Neural cell (in vitro differentiated cells): ENCODE measurements at regions not wholly inside any gene's neighbourhood (a gene's known extent, or its start where the extent isn't known, plus 50 kb on each side); places are given as distances from the start of the nearest gene placed in this dataset.

ENCODE experiments used
- H2AFZ ChIP-seq: fragments of 200-600, 300-800 bp; sonication (generic), shearing (Covaris generic); 2 replicates; pipeline ENCODE4 v1.6.0; 2014; ENCODE audit warnings: low read depth, mild to moderate bottlenecking, antibody characterized with exemption, low read length, moderate library complexity
- H3F3A ChIP-seq: fragments of 200-600 bp; shearing (Covaris generic); 2 replicates; pipeline ENCODE4 v1.6.1; 2016; ENCODE audit warnings: mild to moderate bottlenecking, moderate library complexity, mixed read lengths, antibody characterized with exemption, low read length; ENCODE audit not compliant: insufficient read depth, poor library complexity, severe bottlenecking
- H3K27ac ChIP-seq: fragments of 200-600, 300-800 bp; sonication (generic), shearing (Covaris generic); 2 replicates; pipeline ENCODE4 v1.5.1; 2014; ENCODE audit warnings: mild to moderate bottlenecking, low read length, moderate library complexity
- H3K27me3 ChIP-seq: fragments of 300-800, 200-600 bp; sonication (generic), shearing (Covaris generic); 2 replicates; pipeline ENCODE4 v1.6.0; 2014; ENCODE audit warnings: mild to moderate bottlenecking, low read depth, low read length, moderate library complexity; ENCODE audit not compliant: insufficient read depth
- H3K36me3 ChIP-seq: fragments of 300-800, 200-600 bp; sonication (generic), shearing (Covaris generic); 2 replicates; pipeline ENCODE4 v1.5.1; 2014; ENCODE audit warnings: mild to moderate bottlenecking, antibody characterized with exemption, low read length, moderate library complexity; ENCODE audit not compliant: insufficient read depth
- H3K4me2 ChIP-seq: fragments of 300-800, 200-600 bp; sonication (generic), shearing (Covaris generic); 2 replicates; pipeline ENCODE4 v1.6.0; 2014; ENCODE audit warnings: mild to moderate bottlenecking, low read length
- H3K4me3 ChIP-seq: fragments of 300-800, 200-600 bp; sonication (generic), shearing (Covaris generic); 2 replicates; pipeline ENCODE4 v1.5.1; 2014; ENCODE audit warnings: mild to moderate bottlenecking, low read length, moderate library complexity
- H3K79me2 ChIP-seq: fragments of 200-600 bp; shearing (Covaris generic); replicated peaks from 2 replicates; pipeline ENCODE4 v1.6.0; 2014; ENCODE audit warnings: mild to moderate bottlenecking, low read length, moderate library complexity; ENCODE audit not compliant: insufficient read depth
- H3K9ac ChIP-seq: fragments of 300-800, 200-600 bp; sonication (generic), shearing (Covaris generic); 2 replicates; pipeline ENCODE4 v1.6.1; 2016; ENCODE audit warnings: mild to moderate bottlenecking, low read length, mixed read lengths
- H3K9me2 ChIP-seq: fragments of 200-600 bp; shearing (Covaris generic); 2 replicates; pipeline ENCODE4 v1.6.1; 2016; ENCODE audit warnings: mild to moderate bottlenecking, low read length, mixed read lengths; ENCODE audit not compliant: insufficient read depth
- H3K9me3 ChIP-seq: fragments of 200-600, 300-800 bp; sonication (generic), shearing (Covaris generic); 2 replicates; pipeline ENCODE4 v1.6.1; 2016; ENCODE audit warnings: mild to moderate bottlenecking, mixed run types, low read length, moderate library complexity, mixed read lengths
- H4K20me1 ChIP-seq: fragments of 200-600 bp; shearing (Covaris generic); 2 replicates; pipeline ENCODE4 v1.6.1; 2016; ENCODE audit warnings: mild to moderate bottlenecking, mixed run types; ENCODE audit not compliant: insufficient read depth
- CTCF ChIP-seq: fragments of 450-650 bp; IDR thresholded peaks from 2 replicates; pipeline ENCODE4 v1.5.1; 2014; ENCODE audit warnings: antibody characterized with exemption, mild to moderate bottlenecking, moderate library complexity; ENCODE audit not compliant: poor library complexity, severe bottlenecking
- EP300 ChIP-seq: fragments of 450-650 bp; conservative IDR thresholded peaks from 2 replicates; pipeline ENCODE4 v1.6.1; 2014; ENCODE audit warnings: antibody characterized with exemption, mild to moderate bottlenecking, moderate library complexity; ENCODE audit not compliant: poor library complexity, severe bottlenecking
- EZH2 ChIP-seq: fragments of 200-600, 300-800 bp; shearing (Covaris generic), sonication (generic); IDR thresholded peaks from 2 replicates; pipeline ENCODE4 v1.6.1; 2014; ENCODE audit warnings: antibody characterized with exemption, low read length, borderline replicate concordance, mild to moderate bottlenecking; ENCODE audit not compliant: insufficient read depth, poor library complexity, severe bottlenecking
- MXI1 ChIP-seq: fragments of 450-650 bp; conservative IDR thresholded peaks from 2 replicates; pipeline ENCODE4 v1.6.1; 2014; ENCODE audit warnings: antibody characterized with exemption, mild to moderate bottlenecking; ENCODE audit not compliant: poor library complexity, severe bottlenecking
- POLR2AphosphoS5 ChIP-seq: IDR thresholded peaks from 2 replicates; pipeline ENCODE4 v1.6.1; 2012
- RAD21 ChIP-seq: fragments of 450-650 bp; conservative IDR thresholded peaks from 2 replicates; pipeline ENCODE4 v1.6.1; 2014; ENCODE audit warnings: antibody characterized with exemption, mild to moderate bottlenecking, moderate library complexity
- SMC3 ChIP-seq: fragments of 450-650 bp; conservative IDR thresholded peaks from 2 replicates; pipeline ENCODE4 v1.6.1; 2014; ENCODE audit warnings: antibody characterized with exemption, mild to moderate bottlenecking, moderate library complexity; ENCODE audit not compliant: poor library complexity
- TAF1 ChIP-seq: IDR thresholded peaks from 2 replicates; pipeline ENCODE4 v1.6.1; 2012; ENCODE audit warnings: low read depth
- TF ChIP-seq, protein P1 (sequence below): IDR thresholded peaks from 2 replicates; pipeline ENCODE4 v1.6.1; 2012; ENCODE audit warnings: borderline replicate concordance

DNA sequence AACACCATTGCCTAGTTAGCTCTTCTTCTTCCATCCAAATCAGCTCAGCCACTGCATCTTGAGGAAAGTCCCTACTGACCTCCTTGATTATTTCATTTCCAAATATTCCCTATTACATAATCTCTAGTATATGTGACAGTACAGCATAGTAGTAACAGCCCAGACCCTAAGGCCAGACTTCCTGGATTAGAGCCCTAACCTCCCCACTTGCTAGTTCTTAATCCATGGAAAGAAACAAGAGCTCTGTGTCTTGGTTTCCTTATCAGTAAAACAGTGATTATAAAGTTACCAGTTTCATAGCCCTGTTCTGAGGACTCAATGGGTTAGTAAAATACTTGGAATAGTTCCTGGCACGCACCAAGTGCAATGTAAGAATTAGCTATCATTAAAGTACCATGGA lies 153.0 kb downstream of the RAP2A start:
- no peaks in the 10 kb centered on the region for H3K9me2 ChIP-seq
- no peaks in the 10 kb centered on the region for H4K20me1 ChIP-seq
- no peaks in the 10 kb centered on the region for H3F3A ChIP-seq
- no peak overlapping the region for H3K4me2 ChIP-seq
- no peak overlapping the region for H3K9ac ChIP-seq
- H3K79me2 ChIP-seq = no peaks in the 10 kb centered on the region
- no peaks in the 10 kb centered on the region for H3K36me3 ChIP-seq
- H3K4me3 ChIP-seq = no peak overlapping the region
- TF ChIP-seq CTCF (no peak), RAD21 (no peak), SMC3 (no peak), EZH2 (no peak)
- no peaks in the 10 kb centered on the region for H3K27me3 ChIP-seq
- no peak overlapping the region for H3K27ac ChIP-seq
- no peak overlapping the region for H2AFZ ChIP-seq
- H3K9me3 ChIP-seq = no peaks in the 10 kb centered on the region

DNA sequence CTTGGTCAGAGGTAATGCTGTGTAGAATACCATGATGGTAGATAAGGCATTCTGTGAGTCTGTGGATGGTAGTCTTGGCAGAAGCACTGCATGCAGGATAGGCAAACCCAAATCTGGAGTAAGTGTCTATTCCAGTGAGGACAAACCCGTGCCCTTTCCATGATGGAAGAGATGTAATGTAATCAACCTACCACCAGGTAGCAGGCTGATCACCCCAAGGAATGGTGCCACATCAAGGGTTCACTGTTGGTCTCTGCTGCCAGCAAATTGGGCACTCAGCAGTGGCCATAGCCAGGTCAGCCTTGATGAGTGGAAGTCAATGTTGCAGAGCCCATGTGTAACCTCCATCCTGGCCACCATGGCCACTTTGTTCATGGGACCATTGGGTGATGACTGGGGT lies 155.0 kb downstream of the RAP2A start:
- Histone ChIP-seq H3K9ac (no peak overlapping the region), H3K79me2 (no peaks in the 10 kb centered on the region), H2AFZ (no peak overlapping the region), H3K4me3 (no peak overlapping the region), H3F3A (no peaks in the 10 kb centered on the region), H3K9me2 (no peaks in the 10 kb centered on the region), H3K27ac (no peak overlapping the region), H4K20me1 (no peaks in the 10 kb centered on the region), H3K4me2 (no peak overlapping the region), H3K36me3 (no peaks in the 10 kb centered on the region), H3K9me3 (no peaks in the 10 kb centered on the region), H3K27me3 (no peaks in the 10 kb centered on the region)
- TF ChIP-seq SMC3 = no peak
- no peak for TF ChIP-seq MXI1
- no peak for TF ChIP-seq TAF1

DNA sequence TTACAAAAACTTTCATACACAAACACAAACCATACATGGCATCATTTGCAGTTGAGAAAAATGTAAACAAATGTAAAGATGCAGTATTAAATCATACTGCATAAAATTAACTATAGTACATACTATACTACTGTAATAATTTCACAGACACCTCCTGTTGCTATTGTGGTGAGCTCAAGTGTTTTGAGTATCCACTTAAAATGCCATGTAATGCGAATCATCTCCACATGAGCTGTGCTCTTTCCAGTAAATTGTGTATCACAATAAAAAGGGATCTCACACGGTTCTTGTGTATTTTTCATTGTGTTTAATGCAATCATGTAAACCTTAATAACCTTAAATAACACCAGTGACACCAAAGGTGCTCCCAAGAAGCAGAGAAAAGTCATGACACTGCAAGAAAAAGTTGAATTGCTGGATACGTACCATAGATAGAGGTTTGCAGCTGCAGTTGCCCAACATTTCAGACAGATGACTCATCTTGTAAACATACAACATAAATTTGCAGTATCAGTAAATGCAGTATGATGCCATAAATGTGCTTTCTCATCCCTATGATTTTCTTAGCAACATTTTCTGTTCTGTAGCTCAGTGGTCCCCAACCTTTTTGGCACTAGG lies 166.6 kb downstream of the RAP2A start:
- H3K9ac ChIP-seq = no peak overlapping the region
- no peaks in the 10 kb centered on the region for H3K27me3 ChIP-seq
- TF ChIP-seq SMC3 = no peak
- TF ChIP-seq MXI1 = no peak
- H3F3A ChIP-seq = no peaks in the 10 kb centered on the region
- no peaks in the 10 kb centered on the region for H4K20me1 ChIP-seq
- no peak overlapping the region for H3K27ac ChIP-seq
- no peak overlapping the region for H3K4me2 ChIP-seq
- no peaks in the 10 kb centered on the region for H3K9me3 ChIP-seq
- H3K36me3 ChIP-seq = no peaks in the 10 kb centered on the region
- H3K4me3 ChIP-seq = no peak overlapping the region
- no peaks in the 10 kb centered on the region for H3K79me2 ChIP-seq
- H3K9me2 ChIP-seq = no peaks in the 10 kb centered on the region
- no peak overlapping the region for H2AFZ ChIP-seq

DNA sequence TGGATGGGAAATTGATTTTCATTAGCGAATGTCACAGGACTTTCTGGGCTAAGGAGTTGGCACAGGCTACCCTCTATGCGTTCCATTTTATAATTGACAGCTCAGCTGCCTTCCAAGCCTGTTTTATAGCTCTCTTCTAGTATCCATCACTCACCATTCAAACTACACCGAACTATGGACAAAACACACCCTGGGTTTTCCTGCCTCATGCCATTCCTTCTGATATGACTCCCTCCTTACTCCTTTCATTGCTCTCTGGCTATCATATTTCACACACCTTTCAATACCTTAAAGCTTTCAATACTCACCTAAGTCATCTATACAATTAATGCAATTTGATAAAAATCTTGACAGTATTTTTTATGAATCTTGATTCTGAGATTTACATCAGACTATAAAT lies 181.3 kb downstream of the RAP2A start:
- Histone ChIP-seq H3K9me3 (no peaks in the 10 kb centered on the region), H3K27ac (no peak overlapping the region), H3K36me3 (no peaks in the 10 kb centered on the region), H3K4me3 (no peak overlapping the region), H3K4me2 (no peak overlapping the region), H3K27me3 (no peaks in the 10 kb centered on the region), H2AFZ (no peak overlapping the region), H4K20me1 (no peaks in the 10 kb centered on the region), H3K9me2 (no peaks in the 10 kb centered on the region), H3K9ac (no peak overlapping the region), H3F3A (no peaks in the 10 kb centered on the region), H3K79me2 (no peaks in the 10 kb centered on the region)
- TF ChIP-seq, protein P1, sequence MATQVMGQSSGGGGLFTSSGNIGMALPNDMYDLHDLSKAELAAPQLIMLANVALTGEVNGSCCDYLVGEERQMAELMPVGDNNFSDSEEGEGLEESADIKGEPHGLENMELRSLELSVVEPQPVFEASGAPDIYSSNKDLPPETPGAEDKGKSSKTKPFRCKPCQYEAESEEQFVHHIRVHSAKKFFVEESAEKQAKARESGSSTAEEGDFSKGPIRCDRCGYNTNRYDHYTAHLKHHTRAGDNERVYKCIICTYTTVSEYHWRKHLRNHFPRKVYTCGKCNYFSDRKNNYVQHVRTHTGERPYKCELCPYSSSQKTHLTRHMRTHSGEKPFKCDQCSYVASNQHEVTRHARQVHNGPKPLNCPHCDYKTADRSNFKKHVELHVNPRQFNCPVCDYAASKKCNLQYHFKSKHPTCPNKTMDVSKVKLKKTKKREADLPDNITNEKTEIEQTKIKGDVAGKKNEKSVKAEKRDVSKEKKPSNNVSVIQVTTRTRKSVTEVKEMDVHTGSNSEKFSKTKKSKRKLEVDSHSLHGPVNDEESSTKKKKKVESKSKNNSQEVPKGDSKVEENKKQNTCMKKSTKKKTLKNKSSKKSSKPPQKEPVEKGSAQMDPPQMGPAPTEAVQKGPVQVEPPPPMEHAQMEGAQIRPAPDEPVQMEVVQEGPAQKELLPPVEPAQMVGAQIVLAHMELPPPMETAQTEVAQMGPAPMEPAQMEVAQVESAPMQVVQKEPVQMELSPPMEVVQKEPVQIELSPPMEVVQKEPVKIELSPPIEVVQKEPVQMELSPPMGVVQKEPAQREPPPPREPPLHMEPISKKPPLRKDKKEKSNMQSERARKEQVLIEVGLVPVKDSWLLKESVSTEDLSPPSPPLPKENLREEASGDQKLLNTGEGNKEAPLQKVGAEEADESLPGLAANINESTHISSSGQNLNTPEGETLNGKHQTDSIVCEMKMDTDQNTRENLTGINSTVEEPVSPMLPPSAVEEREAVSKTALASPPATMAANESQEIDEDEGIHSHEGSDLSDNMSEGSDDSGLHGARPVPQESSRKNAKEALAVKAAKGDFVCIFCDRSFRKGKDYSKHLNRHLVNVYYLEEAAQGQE = no peak
- TF ChIP-seq TAF1 (no peak), SMC3 (no peak), MXI1 (no peak), RAD21 (no peak), EP300 (no peak), CTCF (no peak), POLR2AphosphoS5 (no peak), EZH2 (no peak)
